Vagina (tissue), 2 donors: ENCODE measurements at regions not wholly inside any gene's neighbourhood (a gene's known extent, or its start where the extent isn't known, plus 50 kb on each side); places are given as distances from the start of the nearest gene placed in this dataset.

Source experiments
- POLR2A ChIP-seq, 2 donors: fragments of 450-650 bp; IDR thresholded peaks; one replicate each; pipeline ENCODE4 v1.6.1; 2017; ENCODE audit warnings: antibody characterized with exemption in 2 of 2, mild to moderate bottlenecking in 2 of 2, moderate library complexity in 2 of 2
- POLR2AphosphoS5 ChIP-seq, 2 donors: sonication (generic); formaldehyde crosslinking; IDR thresholded peaks; one replicate each; pipeline ENCODE4 v1.9.0; 2017; ENCODE audit warnings: antibody characterized with exemption in 2 of 2, mild to moderate bottlenecking in 2 of 2, low read depth in 1 of 2; ENCODE audit not compliant: insufficient read depth in 1 of 2
- TF ChIP-seq, protein P1 (sequence below), 3 experiments: fragments of 450-650 bp in 2 of 3; fragments of 200-600 bp in 1 of 3; sonication (generic) in 1 of 3; IDR thresholded peaks; one replicate each; pipeline ENCODE4 v1.5.1; 2017 to 2019; ENCODE audit warnings: antibody characterized with exemption in 3 of 3, mild to moderate bottlenecking in 2 of 3, moderate library complexity in 2 of 3

GRCh38 chr4:174037631-174038030, 245.8 kb downstream of the FBXO8 start:
- TF ChIP-seq, protein P1, sequence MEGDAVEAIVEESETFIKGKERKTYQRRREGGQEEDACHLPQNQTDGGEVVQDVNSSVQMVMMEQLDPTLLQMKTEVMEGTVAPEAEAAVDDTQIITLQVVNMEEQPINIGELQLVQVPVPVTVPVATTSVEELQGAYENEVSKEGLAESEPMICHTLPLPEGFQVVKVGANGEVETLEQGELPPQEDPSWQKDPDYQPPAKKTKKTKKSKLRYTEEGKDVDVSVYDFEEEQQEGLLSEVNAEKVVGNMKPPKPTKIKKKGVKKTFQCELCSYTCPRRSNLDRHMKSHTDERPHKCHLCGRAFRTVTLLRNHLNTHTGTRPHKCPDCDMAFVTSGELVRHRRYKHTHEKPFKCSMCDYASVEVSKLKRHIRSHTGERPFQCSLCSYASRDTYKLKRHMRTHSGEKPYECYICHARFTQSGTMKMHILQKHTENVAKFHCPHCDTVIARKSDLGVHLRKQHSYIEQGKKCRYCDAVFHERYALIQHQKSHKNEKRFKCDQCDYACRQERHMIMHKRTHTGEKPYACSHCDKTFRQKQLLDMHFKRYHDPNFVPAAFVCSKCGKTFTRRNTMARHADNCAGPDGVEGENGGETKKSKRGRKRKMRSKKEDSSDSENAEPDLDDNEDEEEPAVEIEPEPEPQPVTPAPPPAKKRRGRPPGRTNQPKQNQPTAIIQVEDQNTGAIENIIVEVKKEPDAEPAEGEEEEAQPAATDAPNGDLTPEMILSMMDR (IDR thresholded peaks at IDR 0.05): no peak
- TF ChIP-seq POLR2AphosphoS5 (IDR thresholded peaks at IDR 0.05; ENCODE audit: insufficient read depth in 1 of 2, low read depth in 1 of 2): no peak
- TF ChIP-seq POLR2A (IDR thresholded peaks at IDR 0.05): no peak
